Kidney (tissue), 13 donors: ENCODE measurements at regions not wholly inside any gene's neighbourhood (a gene's known extent, or its start where the extent isn't known, plus 50 kb on each side); places are given as distances from the start of the nearest gene placed in this dataset.

Source experiments
- DNase-seq, 5 donors: peaks; one replicate each; pipeline ENCODE4 v3.0.0-alpha.2; 2013 to 2020
- FAIRE-seq: peaks from 2 replicates; lab custom pipeline; 2012; peaks lifted over from hg19 to GRCh38; lab: Jason Lieb, UNC
- H3K27ac ChIP-seq, 2 donors: one replicate each; pipeline ENCODE4 v1.7.0; 2013; ENCODE audit warnings: low read depth in 2 of 2, low read length in 2 of 2, inconsistent platforms in 1 of 2
- H3K27me3 ChIP-seq: one replicate; pipeline ENCODE4 v1.7.1; 2013; ENCODE audit warnings: low read length, inconsistent platforms; ENCODE audit not compliant: control insufficient read depth, insufficient read depth
- H3K36me3 ChIP-seq, 3 donors: one replicate each; pipeline versions ENCODE4 v1.7.0 to v1.7.1; 2013; ENCODE audit warnings: low read length in 3 of 3, control low read depth in 1 of 3, inconsistent platforms in 1 of 3; ENCODE audit not compliant: insufficient read depth in 3 of 3, control insufficient read depth in 2 of 3
- H3K4me1 ChIP-seq, 3 donors: one replicate each; pipeline versions ENCODE4 v1.7.0 to v1.7.1; 2013; ENCODE audit warnings: low read length in 3 of 3, inconsistent platforms in 1 of 3, low read depth in 1 of 3; ENCODE audit not compliant: control insufficient read depth in 2 of 3, insufficient read depth in 2 of 3
- H3K4me3 ChIP-seq, 3 donors: one replicate each; pipeline versions ENCODE4 v1.7.0 to v1.8.1; 2013; ENCODE audit warnings: low read length in 3 of 3, control low read depth in 1 of 3, inconsistent platforms in 1 of 3
- H3K9ac ChIP-seq, 3 donors: one replicate each; pipeline versions ENCODE4 v1.7.0 to v1.7.1; 2013; ENCODE audit warnings: low read length in 3 of 3, control low read depth in 1 of 3, inconsistent platforms in 1 of 3
- H3K9me3 ChIP-seq, 3 donors: one replicate each; pipeline versions ENCODE4 v1.7.0 to v1.7.1; 2013; ENCODE audit warnings: low read length in 3 of 3, control low read depth in 1 of 3, inconsistent platforms in 1 of 3; ENCODE audit not compliant: control insufficient read depth in 2 of 3, insufficient read depth in 1 of 3
- CTCF ChIP-seq: IDR thresholded peaks from 3 replicates; pipeline ENCODE4 v1.5.1; 2012; ENCODE audit warnings: mild to moderate bottlenecking, moderate library complexity, borderline replicate concordance; ENCODE audit not compliant: insufficient read depth; ENCODE audit errors: extremely low read depth
- intact Hi-C: fragments of 100-400 bp; cut with DNase I; formaldehyde crosslinking; loops from one replicate; pipeline ENCODE4 v1.11.1; 2022
- donor health status: control.
- donor health status: control.
- donor health status: control.
- donor health status: control.
- donor health status: control.
- donor health status: DM: yes; HTN: yes; CAD: no.
- donor health status: Normal renal cell carcinoma (clear cell type).

GRCh38 chr3:25960776-25961175 lies 170.9 kb downstream of the OXSM start:
- no peaks in the 10 kb centered on the region for H3K9me3 ChIP-seq
- no peak overlapping the region for H3K4me3 ChIP-seq
- H3K4me1 ChIP-seq, result no peaks in the 10 kb centered on the region
- intact Hi-C loops, result no loop called here
- FAIRE-seq (no peak), DNase-seq (no peak)
- no peaks in the 10 kb centered on the region for H3K36me3 ChIP-seq
- no peak overlapping the region for H3K9ac ChIP-seq
- no peak for TF ChIP-seq CTCF
- no peaks in the 10 kb centered on the region for H3K27me3 ChIP-seq
- no peak overlapping the region for H3K27ac ChIP-seq

- no peaks in the 10 kb centered on the region for H3K36me3 ChIP-seq
- no peaks in the 10 kb centered on the region for H3K9me3 ChIP-seq
- H3K4me1 ChIP-seq, result no peaks in the 10 kb centered on the region
- H3K9ac ChIP-seq, result no peak overlapping the region
- no peak overlapping the region for H3K4me3 ChIP-seq
- peak; percentile 45 for TF ChIP-seq CTCF
- no peak for FAIRE-seq
- no peak overlapping the region for H3K27ac ChIP-seq
- peak in 1 of 5 donors; percentile 38 for DNase-seq
- H3K27me3 ChIP-seq, result no peaks in the 10 kb centered on the region
- intact Hi-C loops, result no loop called here
These were observed 172.4 kb downstream of the OXSM start for GRCh38 chr3:25962255-25962654.

- Histone ChIP-seq H3K9me3 (no peaks in the 10 kb centered on the region), H3K4me1 (no peaks in the 10 kb centered on the region), H3K4me3 (no peak overlapping the region), H3K36me3 (no peaks in the 10 kb centered on the region), H3K27me3 (no peaks in the 10 kb centered on the region), H3K9ac (no peak overlapping the region), H3K27ac (no peak overlapping the region)
- no peak for FAIRE-seq
- DNase-seq, result no peak
- no peak for TF ChIP-seq CTCF
- intact Hi-C loops, result no loop called here
These were observed 174.3 kb downstream of the OXSM start for GRCh38 chr3:25964141-25964540.

- H3K27me3 ChIP-seq, result no peaks in the 10 kb centered on the region
- FAIRE-seq, result no peak
- intact Hi-C loops, result no loop called here
These were observed 177.5 kb downstream of the OXSM start for GRCh38 chr3:25967385-25967784.

More at GRCh38 chr3:25967385-25967784, 177.5 kb downstream of the OXSM start:
- H3K36me3 ChIP-seq, result no peaks in the 10 kb centered on the region
- no peaks in the 10 kb centered on the region for H3K4me1 ChIP-seq
- no peak for DNase-seq
- H3K9me3 ChIP-seq, result no peaks in the 10 kb centered on the region
- H3K27ac ChIP-seq, result no peak overlapping the region
- no peak overlapping the region for H3K4me3 ChIP-seq
- H3K9ac ChIP-seq, result no peak overlapping the region
- TF ChIP-seq CTCF, result no peak
